NCI-H2196 treated with DMSO at 0.1 percent for 48 hours (cell line): ENCODE measurements at regions not wholly inside any gene's neighbourhood (a gene's known extent, or its start where the extent isn't known, plus 50 kb on each side); places are given as distances from the start of the nearest gene placed in this dataset.

ENCODE experiments used
- DNase-seq: peaks from one replicate; lab custom pipeline; 2025; ENCODE audit not compliant: unreplicated experiment; lab: John Stamatoyannopoulos, UW

DNA sequence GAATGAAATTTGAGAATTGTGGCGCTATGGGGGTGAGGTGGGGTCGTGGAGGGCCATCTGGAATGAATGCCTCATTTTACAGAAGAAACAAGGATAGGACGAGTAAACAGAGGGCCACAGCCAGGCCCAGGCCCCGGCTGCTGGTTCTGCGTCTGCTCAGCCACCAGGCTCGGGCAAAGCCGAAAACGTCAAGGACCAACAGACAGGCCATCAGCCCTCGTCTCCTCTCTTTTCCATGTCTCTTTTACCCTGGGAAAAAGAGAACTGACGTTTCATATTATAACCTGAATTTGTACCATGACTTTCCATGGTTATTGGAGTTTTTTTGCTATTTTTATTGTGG lies 212.4 kb upstream of the ARID1B start:
- DNase-seq, result no peak

DNA sequence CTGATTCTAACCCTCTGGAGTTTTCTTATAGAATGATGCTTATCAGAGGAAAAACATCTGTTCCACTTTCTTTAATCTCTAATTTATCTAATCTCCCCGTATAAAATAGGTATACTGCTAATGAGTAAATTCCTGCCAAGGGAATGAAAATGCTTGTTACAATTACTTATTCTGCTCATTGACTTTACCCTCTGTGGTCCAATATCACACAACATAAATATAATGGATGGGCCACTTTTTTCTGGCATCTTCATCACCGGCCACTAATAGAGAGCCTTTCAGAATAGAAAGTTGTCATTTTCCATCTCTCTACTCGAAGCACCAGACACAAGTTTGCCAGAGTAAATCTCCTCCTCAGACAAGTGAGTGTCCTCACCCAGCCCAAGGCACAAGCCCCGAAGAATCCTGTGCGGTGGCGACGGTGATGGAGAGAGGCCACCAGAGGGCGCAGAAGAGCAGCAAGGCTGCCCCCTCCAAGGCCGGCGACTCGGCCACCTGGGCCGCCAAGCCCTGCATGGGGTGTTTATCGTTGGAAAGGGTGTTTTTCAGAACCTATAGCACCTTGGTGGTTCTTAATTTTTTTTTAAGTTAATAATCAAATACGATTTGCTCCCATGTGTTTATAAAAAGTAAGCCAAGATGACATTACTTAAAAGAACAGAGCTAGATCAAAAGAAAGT lies 212.9 kb upstream of the ARID1B start:
- DNase-seq, result peak; percentile 22

DNA sequence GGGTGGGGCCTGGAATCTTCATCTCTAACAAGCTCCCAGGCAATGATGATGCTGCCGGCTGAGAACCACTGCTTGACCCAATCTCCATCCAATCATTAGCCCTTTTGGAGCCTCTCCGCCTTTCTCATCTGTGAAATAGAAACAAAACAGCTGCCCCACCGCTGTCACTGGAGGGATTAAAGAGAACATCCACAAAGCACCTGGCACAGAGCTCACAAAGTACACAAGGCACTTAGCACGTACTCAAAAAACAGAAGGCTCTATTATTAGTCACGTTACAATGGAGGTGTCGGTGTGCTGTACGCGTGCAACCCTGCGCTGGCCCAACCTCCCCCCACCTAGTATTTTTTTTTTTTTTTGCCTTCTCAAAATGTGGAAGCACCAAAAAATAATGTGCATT lies 213.5 kb upstream of the ARID1B start:
- DNase-seq, result peak; percentile 62

DNA sequence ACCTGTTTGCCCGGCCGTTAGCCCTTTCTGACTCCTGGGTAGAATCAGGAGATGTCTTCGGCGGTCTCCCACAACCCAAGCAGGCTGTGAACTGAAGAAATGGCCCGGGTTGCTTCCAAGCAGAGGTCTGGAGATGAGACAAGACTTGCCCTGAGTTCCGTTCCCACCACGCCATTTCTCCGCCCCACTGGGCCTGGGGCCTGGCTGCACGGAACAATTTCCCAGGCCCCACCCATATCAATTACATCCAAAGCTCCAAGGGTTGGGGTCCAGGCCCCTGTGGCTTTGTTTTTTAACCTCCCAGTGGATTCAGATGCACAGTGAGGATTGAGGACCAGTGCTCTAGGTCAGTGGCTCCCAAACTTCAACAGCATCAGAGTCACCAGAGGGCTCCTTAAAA lies 214.5 kb upstream of the ARID1B start:
- DNase-seq, result no peak

DNA sequence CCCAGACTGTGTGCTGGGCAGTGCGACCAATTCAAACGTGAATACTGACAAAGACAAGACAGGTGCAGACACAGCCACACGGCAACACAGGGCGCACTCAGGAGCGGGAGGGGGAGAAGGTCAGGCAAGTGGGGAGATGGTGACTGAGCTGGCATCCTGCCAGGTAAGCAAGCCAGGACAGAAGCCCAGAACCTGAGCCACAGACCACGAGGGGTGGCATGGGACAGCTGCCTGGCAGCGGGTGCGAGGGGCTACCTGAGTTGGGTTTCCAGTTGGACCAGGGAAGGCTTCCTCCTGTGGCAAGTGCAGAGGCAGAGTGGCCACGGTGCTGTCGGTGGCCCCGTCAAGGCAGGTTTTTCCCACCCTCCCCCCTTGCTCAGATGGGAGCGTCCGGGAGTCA lies 215.2 kb upstream of the ARID1B start:
- no peak for DNase-seq

DNA sequence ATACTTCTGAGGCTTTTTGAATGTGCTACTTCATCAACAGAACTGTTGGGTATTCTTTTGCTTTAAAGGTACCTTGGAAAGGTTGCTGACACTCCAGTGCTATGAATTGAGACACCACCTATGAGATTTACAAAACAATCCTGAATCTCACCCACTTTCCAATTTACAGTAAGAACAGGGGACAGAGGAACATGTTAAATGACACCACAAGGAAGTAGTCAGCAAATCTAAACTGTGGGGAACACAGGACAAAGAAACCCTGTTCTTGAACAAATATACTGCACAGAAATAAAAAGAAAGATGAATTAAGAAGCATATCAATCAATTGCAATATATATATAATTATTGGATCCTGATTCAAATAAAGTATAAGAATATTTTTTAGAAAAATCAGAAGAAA lies 216.7 kb upstream of the ARID1B start:
- no peak for DNase-seq

DNA sequence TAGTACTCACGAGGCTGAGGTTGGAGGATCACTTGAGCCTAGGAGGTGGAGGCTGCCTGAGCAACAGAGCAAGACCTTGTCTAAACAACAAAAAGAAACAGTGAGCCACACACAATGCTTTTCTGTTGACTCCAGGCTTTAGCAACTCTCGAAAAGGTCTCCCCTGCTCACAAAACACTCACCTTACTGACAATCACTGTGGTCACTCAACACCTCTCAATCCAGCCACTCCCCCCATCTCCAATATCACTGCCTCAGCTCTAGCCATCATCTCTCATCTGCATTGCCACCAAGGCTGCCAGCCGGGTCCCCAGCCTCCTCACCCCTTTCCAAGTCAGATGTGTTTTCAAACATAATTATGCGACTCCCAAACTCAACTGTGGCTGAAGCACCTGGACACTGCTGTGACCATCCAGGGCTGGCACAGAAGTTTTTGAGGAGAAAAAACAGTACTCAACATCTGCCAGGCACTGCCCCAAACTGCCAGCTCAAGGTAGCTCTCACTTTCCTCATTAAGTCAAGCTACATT lies 218.0 kb upstream of the ARID1B start:
- no peak for DNase-seq

DNA sequence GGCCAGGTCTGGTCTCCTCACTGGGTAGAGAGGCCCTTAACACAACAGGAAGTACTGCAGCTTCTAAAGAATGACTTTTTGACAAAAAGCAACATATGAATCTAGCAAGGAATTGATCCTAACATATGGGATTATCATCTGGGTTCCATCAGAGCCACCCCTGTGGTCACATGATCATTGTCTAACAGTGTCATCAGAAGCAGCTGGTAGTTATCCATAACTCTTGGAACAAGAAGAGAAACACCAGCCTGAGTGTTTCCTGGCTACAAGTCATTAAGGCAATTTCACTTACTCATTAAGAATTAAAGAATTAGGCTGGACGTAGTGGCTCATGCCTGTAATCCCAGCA lies 219.3 kb upstream of the ARID1B start:
- no peak for DNase-seq

DNA sequence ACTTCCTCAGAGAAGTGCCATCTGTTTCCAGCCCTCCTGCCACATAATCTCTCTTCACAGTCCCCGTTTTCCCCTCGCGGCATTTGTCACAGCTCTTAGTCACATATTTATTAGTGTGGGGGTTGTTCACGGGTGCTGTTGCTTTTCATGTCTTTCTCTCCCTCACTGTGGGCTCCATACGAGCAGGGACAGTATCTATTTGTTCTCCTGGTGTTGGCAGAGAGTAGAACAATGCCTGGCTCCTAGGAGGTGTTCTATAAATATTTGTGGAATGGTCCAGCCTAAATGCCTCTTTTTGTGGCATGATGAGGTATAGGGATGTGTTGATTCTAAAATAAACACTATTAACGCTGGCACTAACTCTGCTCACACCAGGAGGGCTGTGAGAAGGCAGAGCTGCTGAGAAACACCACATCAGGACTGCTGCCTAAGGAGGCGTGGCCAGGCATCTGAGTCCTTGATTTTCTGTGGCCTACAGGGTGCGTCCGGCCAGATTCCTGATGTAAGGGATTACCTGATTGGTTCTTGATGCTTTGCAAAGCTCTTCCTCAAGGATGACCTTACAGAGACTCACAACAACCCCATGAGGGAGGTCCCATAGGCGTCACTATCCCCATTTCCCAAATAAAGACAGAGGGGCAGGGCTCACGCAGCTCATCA lies 219.8 kb upstream of the ARID1B start:
- peak; percentile 4 for DNase-seq

DNA sequence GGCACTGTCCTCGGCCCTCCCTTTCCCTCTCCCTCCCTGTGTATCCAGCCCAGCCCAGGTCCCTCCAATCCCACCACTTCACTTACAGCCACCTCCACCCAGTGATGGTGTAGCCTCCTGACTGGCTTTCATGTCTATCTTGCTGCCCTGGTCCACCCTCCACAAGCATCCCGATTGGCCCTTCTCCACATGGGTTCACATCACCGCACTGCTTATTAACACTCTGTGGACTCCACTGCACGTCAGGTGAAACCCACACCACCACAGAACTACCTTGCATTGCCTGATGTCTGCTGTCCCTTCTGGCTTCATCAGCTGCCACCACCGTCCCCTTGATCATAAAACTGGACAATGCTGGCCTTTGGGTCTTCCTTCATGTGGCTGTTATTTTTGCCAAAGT lies 220.4 kb upstream of the ARID1B start:
- DNase-seq, result no peak

DNA sequence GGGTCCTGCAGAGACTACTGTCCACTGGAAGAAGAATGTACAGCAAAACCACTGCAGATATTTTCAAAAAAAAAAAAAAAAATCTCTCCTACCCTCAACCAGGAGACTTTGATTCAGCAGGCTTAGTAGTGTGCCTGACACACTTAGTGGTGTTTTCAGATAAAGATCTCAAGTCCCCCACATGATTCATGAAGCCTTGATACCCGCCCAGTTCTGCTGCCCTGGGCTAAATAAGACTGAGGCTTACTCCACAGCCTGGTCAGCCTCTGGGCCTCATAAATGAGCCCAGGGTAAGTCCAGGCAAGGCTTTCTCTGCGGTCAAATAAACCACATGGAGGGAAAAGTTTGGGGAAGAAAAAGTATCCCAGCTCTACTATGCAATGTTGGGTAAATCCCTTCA lies 222.1 kb upstream of the ARID1B start:
- DNase-seq, result no peak

DNA sequence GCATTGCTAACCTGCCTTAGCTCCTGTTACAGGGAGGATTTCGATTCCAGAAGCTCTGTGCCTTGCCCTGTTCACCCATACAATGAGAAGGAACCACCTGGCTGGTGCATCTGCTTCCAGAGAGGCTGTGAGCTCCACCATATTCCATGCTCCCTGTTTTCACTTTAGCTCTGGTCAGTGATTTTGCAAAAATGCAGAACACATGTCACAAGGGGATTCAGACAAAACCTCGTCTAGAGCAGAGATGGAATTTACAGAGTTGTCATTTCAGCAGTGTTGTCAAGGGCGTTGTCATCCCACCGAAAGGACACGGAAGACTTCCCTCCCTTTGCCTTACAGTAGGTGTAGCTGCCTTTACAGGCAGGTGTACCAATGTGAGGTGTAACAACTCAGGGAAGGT lies 223.0 kb upstream of the ARID1B start:
- no peak for DNase-seq

DNA sequence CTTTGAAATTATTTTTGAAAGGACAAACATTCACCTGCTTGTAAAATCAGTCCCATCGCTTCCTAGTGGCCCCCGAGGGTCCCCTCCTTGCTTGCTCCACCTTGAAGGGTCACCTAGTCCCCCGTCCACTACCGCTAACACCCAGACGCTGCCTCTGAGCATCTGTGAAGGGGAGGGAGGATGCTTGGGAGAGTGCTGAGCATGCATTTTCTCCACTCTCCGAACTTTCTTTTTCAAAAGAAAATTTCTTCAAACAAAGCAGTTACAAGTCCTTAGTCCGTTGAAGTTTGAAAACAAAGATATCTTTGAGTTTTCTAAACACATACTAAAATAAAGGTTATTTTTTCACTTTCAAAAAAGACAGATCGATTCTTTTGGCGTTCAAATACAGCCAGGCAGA lies 224.3 kb upstream of the ARID1B start:
- DNase-seq, result no peak

DNA sequence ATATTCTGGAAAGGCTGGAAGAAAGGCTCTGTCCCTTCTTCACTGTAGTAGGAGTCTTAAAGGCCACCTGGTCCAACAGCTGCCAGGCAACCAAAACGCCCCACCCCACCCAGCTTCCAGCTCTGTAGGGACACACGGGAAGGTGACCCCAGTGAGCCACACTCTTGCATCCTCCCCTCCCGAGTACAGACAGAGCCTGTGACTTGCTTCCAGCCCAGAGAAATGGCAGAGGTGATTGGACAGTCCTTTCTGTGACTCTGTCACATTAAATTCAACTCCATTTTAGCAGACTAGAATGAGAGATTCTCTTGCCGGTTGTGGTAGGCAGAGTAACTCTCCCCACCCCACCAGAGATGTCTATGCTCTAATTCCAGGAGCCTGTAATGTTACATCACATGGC lies 226.2 kb upstream of the ARID1B start:
- no peak for DNase-seq

DNA sequence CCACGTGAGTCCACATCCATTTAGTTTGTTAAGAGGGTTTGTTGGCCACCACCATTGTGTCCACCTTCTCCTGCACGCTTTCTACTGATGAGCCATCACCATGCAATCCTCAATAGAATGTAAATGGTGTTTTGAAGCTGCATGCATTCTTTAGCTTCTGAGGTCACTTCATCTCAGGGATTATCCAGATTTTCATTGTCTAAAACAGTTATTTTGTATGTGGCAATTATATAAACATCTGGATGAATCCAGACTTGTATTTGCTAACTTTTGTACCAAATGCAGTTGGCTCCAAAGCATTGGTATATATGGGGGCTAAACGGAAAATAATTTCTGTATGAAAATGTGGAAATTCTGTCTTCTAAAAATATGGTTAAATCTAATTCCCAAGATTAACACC lies 231.2 kb upstream of the ARID1B start:
- DNase-seq, result no peak

DNA sequence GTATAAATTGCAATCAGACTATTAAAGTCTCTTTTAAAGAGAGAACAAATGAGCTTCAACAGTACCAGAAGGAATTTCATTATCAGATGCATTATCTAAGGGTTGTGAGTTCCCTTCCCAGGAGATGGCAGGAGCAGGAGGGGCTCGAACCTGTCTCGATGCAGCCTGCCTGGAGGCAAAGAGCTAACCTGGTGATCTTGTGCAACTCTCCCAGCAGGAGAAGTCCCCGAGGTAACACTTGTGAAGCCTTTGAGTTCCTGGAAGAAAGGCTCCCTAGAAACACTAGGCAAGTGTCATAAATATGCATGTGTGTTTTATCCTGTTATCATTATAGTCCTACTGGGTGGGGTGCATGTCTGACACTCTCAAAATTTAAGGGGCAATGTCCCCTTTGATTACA lies 232.2 kb upstream of the ARID1B start:
- DNase-seq, result no peak

DNA sequence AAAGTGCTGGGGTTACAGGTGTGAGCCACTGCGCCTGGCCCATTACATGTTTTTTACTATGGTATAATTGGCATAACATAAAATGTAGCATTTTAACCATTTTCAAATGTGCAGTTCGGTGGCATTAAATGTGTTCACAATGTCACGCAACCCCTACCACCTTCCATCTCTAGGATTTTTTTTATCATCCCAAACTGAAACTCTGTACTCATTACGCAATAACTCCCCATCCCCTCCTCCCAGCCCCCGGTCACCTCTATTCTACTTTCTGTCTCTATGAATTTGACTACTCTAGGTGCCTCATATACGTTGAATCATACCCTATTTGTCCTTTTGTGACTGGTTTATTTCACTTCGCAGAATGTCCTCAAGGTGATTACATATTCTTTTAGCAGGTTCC lies 233.1 kb upstream of the ARID1B start:
- DNase-seq, result no peak

DNA sequence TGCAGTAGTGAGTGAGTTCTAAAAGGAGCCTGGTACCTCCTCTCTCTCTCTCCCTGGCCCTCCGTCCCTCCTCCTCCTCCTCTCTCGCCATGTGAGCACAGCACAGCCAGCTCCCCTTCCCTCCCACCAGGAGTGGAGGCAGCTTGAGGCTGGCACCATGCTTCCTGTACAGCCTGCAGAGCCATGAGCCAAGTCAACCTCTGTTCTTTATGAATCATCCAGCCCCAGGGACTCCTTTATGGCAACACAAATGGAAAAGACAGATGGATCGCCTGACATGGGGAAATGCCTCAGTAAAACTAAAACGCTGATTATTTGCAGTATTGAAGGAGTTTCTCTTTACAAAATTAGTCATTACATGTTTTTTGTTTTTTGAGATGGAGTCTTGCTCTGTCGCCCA lies 233.7 kb upstream of the ARID1B start:
- DNase-seq, result no peak

DNA sequence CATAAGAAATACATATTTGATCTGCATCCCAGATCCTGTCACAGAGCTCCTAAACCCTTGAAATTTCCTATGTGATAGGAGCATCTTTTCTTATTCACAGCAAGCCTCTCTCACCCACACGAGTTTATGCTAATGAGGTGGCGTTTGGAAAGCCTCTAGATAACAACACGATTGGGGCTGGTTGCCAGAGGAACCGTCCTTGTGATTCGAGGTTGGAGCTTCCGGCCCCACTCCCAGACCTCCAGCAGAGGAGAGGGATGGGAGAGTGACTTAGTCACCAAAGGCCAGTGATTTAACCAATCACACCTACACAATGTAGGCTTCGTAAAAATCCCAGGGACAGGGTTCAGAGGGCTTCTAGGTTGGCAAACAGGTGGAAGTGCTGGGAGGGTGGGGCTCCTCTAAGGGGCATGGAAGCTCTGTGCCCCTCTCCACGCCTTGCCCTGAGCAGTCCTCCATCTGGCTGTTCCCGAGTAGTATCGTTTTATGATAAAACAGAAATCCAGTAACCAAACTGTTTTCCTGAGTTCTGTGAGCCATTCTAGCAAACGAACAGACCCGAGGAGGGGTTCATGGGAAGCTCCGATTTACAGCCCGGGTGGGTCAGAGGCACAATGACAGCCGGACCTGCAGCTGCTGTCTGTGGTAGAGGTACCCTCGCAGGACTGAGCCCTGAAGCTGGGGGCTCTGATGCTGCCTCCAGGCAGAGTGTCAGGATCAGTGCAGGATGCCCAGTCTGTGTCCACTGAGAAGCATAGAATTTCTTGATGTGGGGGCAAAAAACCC lies 238.1 kb upstream of the ARID1B start:
- no peak for DNase-seq

DNA sequence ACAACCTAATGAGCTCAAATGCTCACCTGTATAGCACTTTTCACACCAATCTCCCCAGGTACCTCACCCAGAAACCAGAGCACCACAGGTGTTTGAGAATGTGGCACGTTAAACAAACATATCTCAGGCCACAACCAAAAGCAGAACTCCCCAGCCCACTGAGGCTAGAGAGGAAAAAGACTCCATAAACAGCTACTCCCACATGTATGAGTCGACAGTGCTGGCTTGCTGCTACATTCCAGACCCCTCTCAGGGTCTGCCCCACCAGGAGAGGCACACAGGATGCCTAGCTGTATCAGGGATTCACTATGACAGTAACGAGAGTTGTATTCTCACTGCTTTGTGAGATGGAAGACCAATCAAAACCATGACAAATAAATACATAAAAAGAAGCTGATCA lies 242.6 kb upstream of the ARID1B start:
- no peak for DNase-seq

DNA sequence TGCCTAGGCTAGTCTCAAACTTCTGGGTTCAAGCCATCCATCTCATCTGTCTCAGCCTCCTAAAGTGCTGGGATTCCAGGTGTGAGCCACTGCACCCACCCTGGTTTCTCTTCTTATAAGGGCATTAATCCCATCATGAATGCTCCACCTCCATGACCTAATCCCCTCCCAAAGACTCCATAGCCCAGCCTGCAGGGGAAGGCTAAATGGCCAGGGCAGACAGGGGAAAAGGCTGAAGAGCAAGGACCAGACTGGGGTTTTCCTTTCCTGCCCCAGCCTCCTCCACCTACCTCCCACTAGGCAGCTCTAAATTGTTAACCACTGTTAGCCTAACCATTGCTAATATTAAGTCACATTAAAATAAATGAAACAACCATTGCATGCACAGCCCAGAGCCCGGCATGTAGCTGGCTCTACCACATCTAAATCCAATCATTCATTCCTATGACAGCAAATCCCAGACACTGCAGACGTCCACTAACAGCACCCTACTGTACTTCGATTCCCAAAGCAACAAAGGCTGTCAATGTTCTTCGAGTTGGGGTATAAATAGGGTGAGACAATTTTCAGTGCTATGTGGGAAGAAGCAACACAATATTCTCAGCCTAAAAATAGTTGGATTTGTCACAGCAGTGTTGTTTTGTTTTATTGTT lies 243.2 kb upstream of the ARID1B start:
- no peak for DNase-seq

DNA sequence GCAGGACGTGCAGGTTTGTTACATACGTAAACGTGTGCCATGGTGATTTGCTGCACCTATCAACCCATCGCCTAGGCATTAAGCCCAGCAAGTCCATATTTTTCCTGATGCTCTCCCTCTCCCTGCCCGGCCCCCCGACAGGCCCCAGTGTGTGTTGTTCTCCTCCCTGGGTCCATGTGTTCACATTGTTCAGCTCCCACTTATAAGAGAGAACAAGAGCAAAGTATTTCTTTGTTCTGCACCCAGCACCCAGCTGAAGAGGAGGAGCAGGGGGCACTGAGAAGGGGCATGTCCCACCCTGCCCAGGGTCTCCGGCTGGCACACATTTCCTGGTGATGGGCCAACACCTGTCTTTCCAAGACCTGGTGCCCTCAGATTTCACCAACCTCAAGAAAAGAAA lies 251.1 kb upstream of the ARID1B start:
- DNase-seq, result no peak
